IPS-18a (cell line): ENCODE measurements at regions not wholly inside any gene's neighbourhood (a gene's known extent, or its start where the extent isn't known, plus 50 kb on each side); places are given as distances from the start of the nearest gene placed in this dataset.

Experiments
- H3K27ac ChIP-seq: one replicate; pipeline ENCODE4 v1.5.1; 2013; ENCODE audit warnings: low read length
- H3K27me3 ChIP-seq: one replicate; pipeline ENCODE4 v1.6.1; 2013; ENCODE audit warnings: mild to moderate bottlenecking, low read length; ENCODE audit not compliant: control insufficient read depth, insufficient read depth
- H3K36me3 ChIP-seq: one replicate; pipeline ENCODE4 v1.6.1; 2013; ENCODE audit warnings: low read depth, low read length; ENCODE audit not compliant: control insufficient read depth
- H3K4me1 ChIP-seq: one replicate; pipeline ENCODE4 v1.6.1; 2013; ENCODE audit warnings: low read depth, low read length; ENCODE audit not compliant: control insufficient read depth
- H3K4me3 ChIP-seq: one replicate; pipeline ENCODE4 v1.5.1; 2013; ENCODE audit warnings: low read length
- H3K9ac ChIP-seq: one replicate; pipeline ENCODE4 v1.6.1; 2013; ENCODE audit warnings: mild to moderate bottlenecking, low read length, moderate library complexity
- H3K9me3 ChIP-seq: one replicate; pipeline ENCODE4 v1.6.1; 2013; ENCODE audit warnings: low read depth, low read length; ENCODE audit not compliant: control insufficient read depth

- H3K27ac ChIP-seq, result no peak overlapping the region
- H3K4me3 ChIP-seq, result no peak overlapping the region
- H3K27me3 ChIP-seq, result no peaks in the 10 kb centered on the region
- H3K9ac ChIP-seq, result no peak overlapping the region
- H3K36me3 ChIP-seq, result no peaks in the 10 kb centered on the region
- no peaks in the 10 kb centered on the region for H3K9me3 ChIP-seq
- H3K4me1 ChIP-seq, result peaks cover 10% of the 10 kb centered on the region
These were observed 169.5 kb upstream of the AGAP1 start for GRCh38 chr2:235324324-235324723.

- H3K9ac ChIP-seq, result no peak overlapping the region
- no peak overlapping the region for H3K4me3 ChIP-seq
- no peaks in the 10 kb centered on the region for H3K9me3 ChIP-seq
- no peaks in the 10 kb centered on the region for H3K36me3 ChIP-seq
- H3K4me1 ChIP-seq, result peaks cover 10% of the 10 kb centered on the region
- no peaks in the 10 kb centered on the region for H3K27me3 ChIP-seq
- H3K27ac ChIP-seq, result no peak overlapping the region
These were observed 168.7 kb upstream of the AGAP1 start for GRCh38 chr2:235325151-235325550.

GRCh38 chr2:235328991-235329390 lies 164.9 kb upstream of the AGAP1 start:
- no peak overlapping the region for H3K4me3 ChIP-seq
- H3K9ac ChIP-seq, result no peak overlapping the region
- H3K36me3 ChIP-seq, result no peaks in the 10 kb centered on the region
- H3K9me3 ChIP-seq, result no peaks in the 10 kb centered on the region
- H3K27me3 ChIP-seq, result no peaks in the 10 kb centered on the region
- no peak overlapping the region for H3K27ac ChIP-seq
- peaks cover 10% of the 10 kb centered on the region for H3K4me1 ChIP-seq

GRCh38 chr2:235330775-235331451 lies 162.9 kb upstream of the AGAP1 start:
- Histone ChIP-seq H3K4me1 (no peaks in the 10 kb centered on the region), H3K27me3 (no peaks in the 10 kb centered on the region), H3K36me3 (no peaks in the 10 kb centered on the region), H3K4me3 (no peak overlapping the region), H3K27ac (no peak overlapping the region), H3K9ac (no peak overlapping the region), H3K9me3 (no peaks in the 10 kb centered on the region)

- Histone ChIP-seq H3K4me1 (no peaks in the 10 kb centered on the region), H3K9ac (no peak overlapping the region), H3K9me3 (no peaks in the 10 kb centered on the region), H3K27ac (no peak overlapping the region), H3K36me3 (no peaks in the 10 kb centered on the region), H3K4me3 (no peak overlapping the region), H3K27me3 (no peaks in the 10 kb centered on the region)
These were observed 161.5 kb upstream of the AGAP1 start for GRCh38 chr2:235332240-235332890.

- H3K27me3 ChIP-seq, result no peaks in the 10 kb centered on the region
- H3K9ac ChIP-seq, result no peak overlapping the region
- no peaks in the 10 kb centered on the region for H3K36me3 ChIP-seq
- H3K4me3 ChIP-seq, result no peak overlapping the region
- H3K9me3 ChIP-seq, result no peaks in the 10 kb centered on the region
- H3K27ac ChIP-seq, result no peak overlapping the region
- no peaks in the 10 kb centered on the region for H3K4me1 ChIP-seq
These were observed 160.8 kb upstream of the AGAP1 start for GRCh38 chr2:235333076-235333475.

GRCh38 chr2:235334179-235334578 lies 159.7 kb upstream of the AGAP1 start:
- Histone ChIP-seq H3K36me3 (no peaks in the 10 kb centered on the region), H3K4me3 (no peak overlapping the region), H3K9ac (no peak overlapping the region), H3K9me3 (no peaks in the 10 kb centered on the region), H3K27me3 (no peaks in the 10 kb centered on the region), H3K27ac (no peak overlapping the region), H3K4me1 (no peaks in the 10 kb centered on the region)

- no peaks in the 10 kb centered on the region for H3K4me1 ChIP-seq
- no peak overlapping the region for H3K27ac ChIP-seq
- H3K9ac ChIP-seq, result no peak overlapping the region
- H3K9me3 ChIP-seq, result no peaks in the 10 kb centered on the region
- H3K27me3 ChIP-seq, result no peaks in the 10 kb centered on the region
- no peaks in the 10 kb centered on the region for H3K36me3 ChIP-seq
- H3K4me3 ChIP-seq, result no peak overlapping the region
These were observed 150.6 kb upstream of the AGAP1 start for GRCh38 chr2:235343156-235343774.

GRCh38 chr2:235343869-235344268 lies 150.0 kb upstream of the AGAP1 start:
- Histone ChIP-seq H3K4me1 (no peaks in the 10 kb centered on the region), H3K4me3 (no peak overlapping the region), H3K36me3 (no peaks in the 10 kb centered on the region), H3K27ac (no peak overlapping the region), H3K9ac (no peak overlapping the region), H3K9me3 (no peaks in the 10 kb centered on the region), H3K27me3 (no peaks in the 10 kb centered on the region)

- no peak overlapping the region for H3K9ac ChIP-seq
- H3K4me3 ChIP-seq, result no peak overlapping the region
- no peaks in the 10 kb centered on the region for H3K9me3 ChIP-seq
- H3K4me1 ChIP-seq, result no peaks in the 10 kb centered on the region
- H3K36me3 ChIP-seq, result no peaks in the 10 kb centered on the region
- H3K27me3 ChIP-seq, result no peaks in the 10 kb centered on the region
- H3K27ac ChIP-seq, result no peak overlapping the region
These were observed 148.1 kb upstream of the AGAP1 start for GRCh38 chr2:235345745-235346144.

- H3K9ac ChIP-seq, result no peak overlapping the region
- H3K27ac ChIP-seq, result no peak overlapping the region
- no peak overlapping the region for H3K4me3 ChIP-seq
- H3K4me1 ChIP-seq, result no peaks in the 10 kb centered on the region
- no peaks in the 10 kb centered on the region for H3K36me3 ChIP-seq
- no peaks in the 10 kb centered on the region for H3K9me3 ChIP-seq
- H3K27me3 ChIP-seq, result no peaks in the 10 kb centered on the region
These were observed 146.2 kb upstream of the AGAP1 start for GRCh38 chr2:235347691-235348090.

- Histone ChIP-seq H3K36me3 (no peaks in the 10 kb centered on the region), H3K4me1 (no peaks in the 10 kb centered on the region), H3K4me3 (no peak overlapping the region), H3K9me3 (no peaks in the 10 kb centered on the region), H3K27me3 (no peaks in the 10 kb centered on the region), H3K27ac (no peak overlapping the region), H3K9ac (no peak overlapping the region)
These were observed 145.5 kb upstream of the AGAP1 start for GRCh38 chr2:235348329-235348728.
